HepG2 (cell line): ENCODE measurements at regions not wholly inside any gene's neighbourhood (a gene's known extent, or its start where the extent isn't known, plus 50 kb on each side); places are given as distances from the start of the nearest gene placed in this dataset.

ENCODE experiments used
- ATAC-seq: fragments of 200-7000 bp; cut with Tn5 transposase; 3 replicates; pipeline ENCODE4 v1.9.1; 2020; ENCODE audit warnings: mild to moderate bottlenecking, moderate library complexity
- BruUV-seq: library from RNA; stranded (reverse); fragments of 400-500 nt; replicated peaks from 2 replicates; lab custom pipeline; 2021; lab: Mats Ljungman, UMichigan
- CTCF ChIA-PET: fragments of 300-600 bp; formaldehyde crosslinking; extraction: SDS; loops from one replicate; lab custom pipeline; 2021; ENCODE audit warnings: low total read pairs, inconsistent platforms, low intra/inter-chr PET ratio; lab: Yijun Ruan, JAX
- POLR2A ChIA-PET: fragments of 350-600 bp; sonication (Branson Sonifier 250); formaldehyde crosslinking; loops from one replicate; lab custom pipeline; 2020; ENCODE audit warnings: antibody characterized with exemption, inconsistent platforms; lab: Yijun Ruan, JAX
- DNase-seq: peaks from one replicate; pipeline ENCODE4 v3.0.0-alpha.2; 2015; ENCODE audit warnings: low spot score
- FAIRE-seq: peaks from 3 replicates; lab custom pipeline; 2011; peaks lifted over from hg19 to GRCh38; lab: Jason Lieb, UNC
- H2AFZ ChIP-seq: one replicate; pipeline ENCODE4 v1.6.1; 2011; ENCODE audit warnings: low read length, inconsistent platforms
- H3K27ac ChIP-seq: fragments of 300-600 bp; 3 replicates; pipeline ENCODE4 v1.8.0; 2011; ENCODE audit warnings: mixed run types, mild to moderate bottlenecking, mixed read lengths, low read length, inconsistent platforms; ENCODE audit not compliant: insufficient read depth; ENCODE audit errors: extremely low read length
- H3K27me3 ChIP-seq, 2 experiments: fragments of 200-600 bp in 1 of 2; 2 replicates in 1 of 2; 3 replicates in 1 of 2; pipeline versions ENCODE4 v1.6.0 to v1.8.0; 2011; ENCODE audit warnings: low read length in 2 of 2, mild to moderate bottlenecking in 2 of 2, moderate library complexity in 2 of 2, inconsistent platforms in 1 of 2; ENCODE audit not compliant: insufficient read depth in 2 of 2, control insufficient read depth in 1 of 2
- H3K36me3 ChIP-seq, 2 experiments: fragments of 200-600 bp in 1 of 2; replicated peaks in 1 of 2; 2 replicates in 1 of 2; 3 replicates in 1 of 2; pipeline versions ENCODE4 v1.5.1 to v1.8.0; 2011; ENCODE audit warnings: low read length in 2 of 2, inconsistent platforms in 1 of 2; ENCODE audit not compliant: insufficient read depth in 2 of 2, control insufficient read depth in 1 of 2
- H3K4me1 ChIP-seq: 2 replicates; pipeline ENCODE4 v1.5.1; 2012; ENCODE audit warnings: low read length, inconsistent platforms; ENCODE audit not compliant: insufficient read depth
- H3K4me2 ChIP-seq: 2 replicates; pipeline ENCODE4 v1.6.0; 2011; ENCODE audit warnings: low read depth, low read length, inconsistent platforms
- H3K4me3 ChIP-seq, 3 experiments: fragments of 200-600 bp in 1 of 3; sonication (generic), shearing (Covaris generic) in 1 of 3; replicated peaks in 1 of 3; 2 replicates each; pipeline ENCODE4 v1.5.1; 2011 to 2016; ENCODE audit warnings: low read length in 3 of 3, inconsistent platforms in 2 of 3, low read depth in 2 of 3, mild to moderate bottlenecking in 2 of 3, control low read depth in 1 of 3, mixed read lengths in 1 of 3; ENCODE audit not compliant: insufficient read depth in 1 of 3
- H3K79me2 ChIP-seq: one replicate; pipeline ENCODE4 v1.6.1; 2011; ENCODE audit warnings: low read length, inconsistent platforms; ENCODE audit not compliant: insufficient read depth
- H3K9ac ChIP-seq: 2 replicates; pipeline ENCODE4 v1.6.0; 2011; ENCODE audit warnings: mild to moderate bottlenecking, low read depth, low read length, inconsistent platforms; ENCODE audit not compliant: insufficient read depth
- H3K9me3 ChIP-seq: 2 replicates; pipeline ENCODE4 v1.5.1; 2012; ENCODE audit warnings: mild to moderate bottlenecking, low read length
- H4K20me1 ChIP-seq: 2 replicates; pipeline ENCODE4 v1.6.0; 2011; ENCODE audit warnings: inconsistent platforms, mild to moderate bottlenecking, low read length, moderate library complexity; ENCODE audit not compliant: insufficient read depth
- CC2D1A ChIP-seq: sonication (generic); formaldehyde crosslinking; IDR thresholded peaks from 2 replicates; pipeline ENCODE4 v1.8.1; 2023; ENCODE audit warnings: mild to moderate bottlenecking, missing genetic modification reagents
- MAFG ChIP-seq: sonication (generic); formaldehyde crosslinking; IDR thresholded peaks from 2 replicates; pipeline ENCODE4 v1.5.1; 2020; ENCODE audit warnings: mild to moderate bottlenecking, missing genetic modification reagents
- PAWR ChIP-seq: sonication (generic); formaldehyde crosslinking; IDR thresholded peaks from 2 replicates; pipeline ENCODE4 v1.4.0; 2020; ENCODE audit warnings: missing genetic modification reagents, mild to moderate bottlenecking, borderline replicate concordance
- ZMYM3 ChIP-seq: sonication (generic); formaldehyde crosslinking; IDR thresholded peaks from 2 replicates; pipeline ENCODE4 v1.5.1; 2020; ENCODE audit warnings: mild to moderate bottlenecking, missing genetic modification reagents
- WGBS: methylation state at CpG from one replicate; pipeline ENCODE4 v1.1.6; 2017; ENCODE audit warnings: low lambda C conversion rate; 5-methylcytosine and 5-hydroxymethylcytosine counted together
- in situ Hi-C: cut with HindIII; loops from 2 replicates; pipeline ENCODE4 v1.10.0; 2017; ENCODE audit warnings: low pct_unique_long_range_greater_than_20kb; ENCODE audit not compliant: extremely low pct_ligation_motif_present
- intact Hi-C: fragments of 100-400 bp; cut with micrococcal nuclease; formaldehyde crosslinking; loops from one replicate; pipeline ENCODE4 v1.10.0; 2022; ENCODE audit not compliant: unreplicated experiment
- TF ChIP-seq, protein P1 (sequence below): IDR thresholded peaks from 2 replicates; pipeline ENCODE4 v1.6.1; 2016; ENCODE audit warnings: mild to moderate bottlenecking

- no TSS peak for BruUV-seq
- Histone ChIP-seq H3K4me3 (no peak overlapping the region), H3K79me2 (no peaks in the 10 kb centered on the region), H3K4me1 (no peaks in the 10 kb centered on the region), H3K9ac (no peak overlapping the region), H3K9me3 (no peaks in the 10 kb centered on the region), H3K27ac (no peak overlapping the region), H2AFZ (no peak overlapping the region), H4K20me1 (no peaks in the 10 kb centered on the region), H3K4me2 (no peak overlapping the region), H3K36me3 (no peaks in the 10 kb centered on the region), H3K27me3 (no peaks in the 10 kb centered on the region)
- intact Hi-C loops (loop anchor here (5.0 kb wide), 2 partner anchors 87 to 1572 kb away; no protein-coding TSS in a partner anchor), in situ Hi-C loops (loop anchor here (25.0 kb wide), 1 partner anchor 547 kb away; no protein-coding TSS in a partner anchor)
- no peak for FAIRE-seq
- ATAC-seq = no peak
- no peak for DNase-seq
- whole genome bisulfite sequencing = 29% methylated on average over 2 of the region's 2 CpGs
- TF ChIP-seq CC2D1A (no peak), MAFG (CRISPR knock-in tag) (no peak), ZMYM3 (CRISPR knock-in tag) (no peak)
- TF ChIP-seq, protein P1, sequence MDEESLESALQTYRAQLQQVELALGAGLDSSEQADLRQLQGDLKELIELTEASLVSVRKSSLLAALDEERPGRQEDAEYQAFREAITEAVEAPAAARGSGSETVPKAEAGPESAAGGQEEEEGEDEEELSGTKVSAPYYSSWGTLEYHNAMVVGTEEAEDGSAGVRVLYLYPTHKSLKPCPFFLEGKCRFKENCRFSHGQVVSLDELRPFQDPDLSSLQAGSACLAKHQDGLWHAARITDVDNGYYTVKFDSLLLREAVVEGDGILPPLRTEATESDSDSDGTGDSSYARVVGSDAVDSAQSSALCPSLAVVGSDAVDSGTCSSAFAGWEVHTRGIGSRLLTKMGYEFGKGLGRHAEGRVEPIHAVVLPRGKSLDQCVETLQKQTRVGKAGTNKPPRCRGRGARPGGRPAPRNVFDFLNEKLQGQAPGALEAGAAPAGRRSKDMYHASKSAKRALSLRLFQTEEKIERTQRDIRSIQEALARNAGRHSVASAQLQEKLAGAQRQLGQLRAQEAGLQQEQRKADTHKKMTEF = no peak
- TF ChIP-seq, all 625 proteins: peak for 0
- ChIA-PET CTCF (no interaction called here), POLR2A (no interaction called here)
Observed at GRCh38 chr2:7115364-7115763, 198.2 kb downstream of the RNF144A start.

- no TSS peak for BruUV-seq
- in situ Hi-C loops = loop anchor here (25.0 kb wide), 1 partner anchor 546 kb away; no protein-coding TSS in a partner anchor
- Histone ChIP-seq H3K79me2 (no peaks in the 10 kb centered on the region), H3K36me3 (no peaks in the 10 kb centered on the region), H4K20me1 (no peaks in the 10 kb centered on the region), H2AFZ (no peak overlapping the region)
- intact Hi-C loops = loop anchor here (5.0 kb wide), 2 partner anchors 86 to 1571 kb away; no protein-coding TSS in a partner anchor
- POLR2A ChIA-PET = no interaction called here
- ATAC-seq (no peak), FAIRE-seq (no peak)
- TF ChIP-seq PAWR (CRISPR knock-in tag) = no peak
- TF ChIP-seq, all 625 proteins: peak for 0
- no peak overlapping the region for H3K27ac ChIP-seq
- H3K9me3 ChIP-seq = no peaks in the 10 kb centered on the region
- no peak overlapping the region for H3K9ac ChIP-seq
- CTCF ChIA-PET = no interaction called here
- H3K4me1 ChIP-seq = no peaks in the 10 kb centered on the region
- H3K4me2 ChIP-seq = no peak overlapping the region
- no peak for DNase-seq
- no peak overlapping the region for H3K4me3 ChIP-seq
- H3K27me3 ChIP-seq = no peaks in the 10 kb centered on the region
- WGBS = 51% methylated on average over 4 of the region's 4 CpGs
Observed at GRCh38 chr2:7115906-7116305, 198.7 kb downstream of the RNF144A start.
